ENCODE measurements at regions not wholly inside any gene's neighbourhood (a gene's known extent, or its start where the extent isn't known, plus 50 kb on each side); places are given as distances from the start of the nearest gene placed in this dataset.

DNA sequence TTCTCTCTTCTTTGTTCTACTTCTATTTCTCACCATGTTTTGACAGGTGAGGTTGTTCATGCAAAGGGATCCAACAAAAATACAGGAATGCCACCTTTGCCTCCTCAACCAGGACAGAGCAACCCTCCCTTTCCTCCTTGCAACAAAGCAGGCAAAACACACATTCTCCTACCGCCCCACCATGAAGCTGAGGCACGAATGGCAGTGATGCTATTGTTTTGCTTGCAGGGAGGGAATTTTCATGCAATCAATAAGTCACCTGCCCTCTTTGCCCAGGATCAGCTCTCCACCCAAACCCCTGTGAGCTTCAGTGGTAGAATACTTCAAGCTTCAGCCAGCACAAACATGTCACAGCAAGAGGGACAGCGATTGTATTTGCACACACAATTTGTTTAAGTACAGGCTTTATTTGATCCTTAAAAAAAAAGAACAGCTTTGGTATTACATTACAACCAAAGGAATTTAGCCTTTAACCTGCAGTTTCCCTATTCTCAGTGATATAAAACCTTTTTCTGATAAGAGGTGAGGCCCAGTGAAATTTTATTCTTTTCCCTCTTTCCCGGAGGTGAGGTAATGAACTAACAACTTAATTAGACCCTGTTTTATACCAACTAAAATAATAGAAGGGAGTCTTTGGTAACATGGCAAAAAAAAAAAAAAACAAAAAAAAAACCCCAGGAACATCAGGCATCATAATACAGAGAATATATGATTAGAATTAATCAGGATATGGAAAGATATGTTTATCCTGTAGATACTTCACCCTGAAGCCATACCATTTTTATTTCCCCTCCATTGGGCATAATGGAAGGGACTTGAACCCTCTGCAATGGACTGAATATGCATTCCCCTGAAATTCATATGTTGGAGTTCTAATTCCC is 87.0 kb upstream of the EEA1 start:
- DNase-seq (ENCODE audit: low read depth in 2 of 2), result no peak

DNA sequence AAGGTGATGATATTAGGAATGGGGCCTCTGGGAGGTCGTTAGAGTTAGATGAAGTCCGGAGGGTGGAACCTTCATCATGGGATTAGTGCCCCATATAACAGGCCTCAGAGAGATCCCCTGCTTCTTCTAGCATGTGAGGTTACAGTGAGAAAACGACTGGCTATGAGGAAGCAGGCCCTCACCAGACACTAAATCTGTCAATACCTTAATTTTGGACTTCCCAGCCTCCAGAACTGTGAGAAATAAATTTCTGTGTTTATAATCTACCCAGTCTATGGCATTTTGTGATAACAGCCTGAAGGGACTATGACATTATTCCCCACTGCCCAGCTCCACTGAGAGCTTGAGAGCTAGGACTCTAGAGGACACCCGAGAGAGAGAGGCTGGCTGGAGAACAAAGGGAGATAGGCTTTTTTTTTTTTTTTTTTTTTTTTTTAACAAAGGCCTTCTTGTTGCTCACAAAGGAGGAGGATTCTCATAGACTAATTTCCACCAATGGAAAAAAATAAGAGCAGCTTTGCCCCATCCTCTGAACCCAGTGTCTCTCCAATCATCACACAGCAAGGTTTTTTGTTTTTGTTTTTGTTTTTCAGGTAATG is 87.8 kb upstream of the EEA1 start:
- DNase-seq (ENCODE audit: low read depth in 2 of 2), result no peak

DNA sequence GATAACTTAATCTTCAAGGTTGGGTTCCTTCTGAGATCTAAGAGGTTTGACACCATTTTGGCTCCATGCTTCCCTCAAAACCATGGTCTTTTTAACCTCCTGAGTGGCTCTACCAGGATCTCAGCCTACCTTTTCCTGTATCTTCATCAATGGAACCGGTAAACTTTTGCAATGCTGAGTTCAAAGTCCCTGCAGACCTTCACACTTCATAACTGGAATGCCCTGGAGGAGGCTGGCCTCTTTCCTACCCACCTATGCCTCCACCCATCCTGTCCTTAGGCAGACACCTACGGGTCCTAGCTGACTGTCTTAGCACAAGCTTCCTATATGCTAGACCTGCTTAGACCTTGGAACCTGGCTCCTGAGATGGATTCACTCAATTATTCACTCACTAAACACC is 89.5 kb upstream of the EEA1 start:
- no peak for DNase-seq (ENCODE audit: low read depth in 2 of 2)

DNA sequence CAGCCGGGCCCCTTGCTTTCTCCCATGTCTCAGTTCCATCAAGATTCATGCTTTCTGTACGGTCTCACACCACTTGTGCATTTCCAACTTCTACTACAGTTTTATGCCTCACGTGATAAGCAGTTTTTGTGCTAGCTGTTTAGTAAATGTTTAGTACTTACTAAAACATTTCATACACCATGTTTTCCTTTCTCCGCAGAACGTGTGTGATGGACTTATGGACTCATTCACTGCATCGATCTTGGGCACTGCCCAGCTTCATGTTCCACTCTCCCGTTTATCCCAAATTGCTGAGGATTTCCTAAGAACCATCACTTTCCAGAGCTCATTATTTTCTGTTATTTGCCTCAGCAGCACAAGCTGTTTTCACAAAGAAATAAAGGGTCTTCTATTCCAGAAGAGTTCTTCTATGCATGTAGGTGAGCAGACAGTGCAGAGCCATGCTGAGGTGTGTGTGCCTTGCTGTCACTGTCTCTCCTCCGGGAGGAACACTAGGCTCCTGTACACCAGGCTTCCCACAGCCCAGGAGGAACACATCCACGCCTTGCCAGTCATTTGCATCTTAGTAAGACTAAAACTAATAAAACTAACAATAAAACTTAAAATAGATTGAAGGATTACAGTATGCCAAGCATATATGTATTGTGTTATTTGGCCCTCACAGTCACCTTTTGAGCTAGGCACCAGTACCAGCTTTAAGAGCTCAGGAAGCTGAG is 90.3 kb upstream of the EEA1 start:
- no peak for DNase-seq (ENCODE audit: low read depth in 2 of 2)

DNA sequence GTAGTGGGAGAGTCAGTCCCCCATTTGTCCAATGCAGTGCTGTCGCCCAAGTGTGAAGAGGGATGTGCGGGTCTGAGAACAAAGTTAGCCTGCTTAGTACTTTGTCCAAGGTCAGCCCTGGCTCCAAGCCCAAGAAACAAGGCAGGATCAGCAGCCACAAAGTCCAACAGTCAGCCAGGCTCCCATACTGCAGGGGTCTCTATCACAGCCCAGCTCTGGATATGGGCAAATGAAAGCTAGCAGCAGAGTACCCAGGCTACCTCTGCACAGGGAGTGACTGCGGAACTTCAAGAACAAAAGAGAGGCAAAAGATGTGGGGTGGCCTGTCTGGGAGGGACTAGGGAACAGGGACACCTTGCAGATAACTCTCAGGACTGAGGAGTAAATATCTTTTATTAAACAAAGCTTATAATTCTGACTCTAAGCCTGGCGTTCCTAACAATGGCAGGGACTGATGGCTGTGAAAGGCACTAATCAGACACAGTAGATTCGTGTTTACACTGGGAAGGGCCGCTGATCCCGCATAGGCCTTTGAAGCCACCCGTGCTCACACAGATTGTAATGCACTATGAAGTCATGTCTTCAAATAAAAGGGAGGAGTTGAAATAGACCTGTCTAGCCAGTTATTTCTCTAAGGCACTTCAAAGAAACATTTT is 91.0 kb upstream of the EEA1 start:
- no peak for DNase-seq (ENCODE audit: low read depth in 2 of 2)

DNA sequence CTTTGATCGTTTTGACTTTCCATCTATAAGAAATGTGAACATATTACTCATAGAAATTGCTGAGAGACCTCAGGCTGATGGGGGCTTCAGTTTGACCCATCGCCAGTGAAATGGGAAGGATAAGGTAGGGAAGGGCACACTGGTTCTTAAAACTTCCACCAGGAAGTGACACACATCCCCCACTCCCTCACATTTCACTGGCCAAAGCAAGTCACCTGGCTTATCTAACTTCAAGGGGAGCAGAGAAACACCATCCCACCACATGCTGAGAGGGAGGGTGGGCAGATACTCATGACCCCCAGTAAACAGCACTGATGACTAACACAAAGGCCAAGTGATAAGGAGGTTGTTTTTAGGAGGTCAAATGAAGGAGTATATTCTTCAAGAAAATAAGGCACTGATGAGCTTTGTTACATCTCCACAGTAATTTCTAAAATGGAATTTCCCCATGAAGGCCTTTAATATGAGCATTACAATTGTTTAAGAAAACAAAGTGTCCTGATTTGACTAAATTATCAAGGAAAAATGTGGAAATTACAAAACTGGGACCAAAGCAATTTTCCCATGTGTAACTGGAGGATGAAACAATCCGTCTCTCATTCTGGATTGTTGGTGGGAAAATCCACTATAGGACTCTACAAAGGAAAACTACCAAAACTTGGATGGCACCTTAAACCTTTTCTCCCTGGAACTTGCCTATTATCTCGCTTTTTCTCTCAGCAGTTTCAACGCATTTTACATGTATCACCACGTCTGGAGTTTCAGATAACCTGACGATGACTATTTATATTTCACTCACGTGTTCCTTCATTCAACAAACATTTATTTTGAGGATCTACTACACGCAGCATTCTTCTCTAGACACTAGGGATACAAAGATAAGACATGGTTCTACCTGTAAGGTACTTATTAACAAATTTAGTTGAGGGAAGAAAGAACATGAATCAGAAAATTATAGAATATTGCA is 91.8 kb upstream of the EEA1 start:
- no peak for DNase-seq (ENCODE audit: low read depth in 2 of 2)

DNA sequence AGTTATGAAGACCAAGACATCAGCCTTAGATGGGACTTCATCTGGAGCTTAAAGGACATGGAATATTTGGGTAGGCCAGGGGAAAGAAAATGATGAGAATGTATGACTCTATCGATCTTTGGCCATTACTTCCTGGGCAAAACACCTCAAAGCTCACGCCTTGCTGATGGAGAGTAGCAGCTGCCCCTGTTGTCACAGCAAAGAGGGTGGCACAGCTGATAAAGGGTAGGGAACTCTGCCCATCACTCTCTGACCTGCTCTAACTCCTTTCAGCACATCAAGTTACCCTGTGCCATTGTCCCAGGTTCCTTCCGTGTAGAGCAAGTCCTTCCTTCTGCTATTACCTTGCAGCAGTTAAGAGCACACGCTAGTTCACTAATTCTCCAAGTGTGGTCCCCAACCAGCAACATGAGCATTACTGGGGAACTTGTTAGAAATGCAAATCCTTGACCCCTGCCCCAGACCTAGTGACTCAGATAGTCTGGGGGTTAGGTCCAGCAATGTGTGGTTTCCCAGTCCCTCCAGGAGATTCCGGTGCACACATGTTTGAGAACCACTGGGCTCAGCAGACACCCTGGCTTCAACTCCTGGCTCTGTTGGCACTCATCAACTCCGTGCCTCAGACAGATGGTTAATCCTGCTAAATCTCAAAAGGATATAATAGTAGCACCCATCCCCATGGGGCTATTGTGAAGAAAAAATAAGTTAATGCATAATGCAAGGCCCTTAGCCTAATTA is 93.7 kb upstream of the EEA1 start:
- no peak for DNase-seq (ENCODE audit: low read depth in 2 of 2)

DNA sequence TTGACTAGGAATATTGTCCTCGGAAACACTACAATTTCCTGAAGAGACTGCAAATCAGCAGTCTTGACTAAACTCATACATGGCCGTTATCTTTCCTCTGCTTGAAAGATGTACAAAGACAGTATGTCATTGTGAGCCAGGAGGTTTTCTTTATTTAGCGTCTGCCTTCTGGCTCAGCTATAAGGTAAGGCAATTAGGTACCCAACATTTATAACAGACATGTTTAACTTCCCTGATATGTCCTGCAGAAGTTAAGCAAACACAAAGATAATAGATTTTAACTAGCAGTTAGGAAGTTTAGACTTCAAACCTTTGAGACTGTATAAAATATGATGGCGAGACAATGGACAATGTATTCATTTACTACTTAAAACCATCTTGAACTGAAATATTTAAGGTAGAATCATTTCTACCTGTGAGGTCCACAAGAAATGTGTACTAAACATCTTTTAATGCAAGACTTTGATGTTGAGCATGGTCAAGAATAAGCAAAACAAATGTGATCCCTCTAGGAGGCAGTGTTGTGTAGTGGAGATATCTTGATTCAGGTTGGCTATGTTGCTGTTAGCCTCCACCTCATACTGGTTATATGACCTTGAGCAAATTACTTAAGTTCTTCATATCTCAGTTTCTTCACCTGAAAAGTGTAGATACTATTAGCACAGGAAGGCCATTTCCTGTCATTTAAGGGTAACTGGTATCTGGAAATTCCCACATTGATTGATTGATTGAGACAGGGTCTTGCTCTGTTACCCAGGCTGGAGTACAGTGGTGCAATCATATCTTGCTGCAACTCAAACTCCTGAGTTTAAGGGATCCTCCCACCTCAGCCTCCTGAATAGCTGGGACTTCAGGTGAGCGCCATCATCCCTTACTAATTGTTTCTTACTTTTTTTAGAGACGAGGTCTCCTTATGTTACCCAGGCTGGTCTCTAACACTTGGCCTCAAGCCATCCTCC is 96.3 kb upstream of the EEA1 start:
- DNase-seq (ENCODE audit: low read depth in 2 of 2), result no peak

DNA sequence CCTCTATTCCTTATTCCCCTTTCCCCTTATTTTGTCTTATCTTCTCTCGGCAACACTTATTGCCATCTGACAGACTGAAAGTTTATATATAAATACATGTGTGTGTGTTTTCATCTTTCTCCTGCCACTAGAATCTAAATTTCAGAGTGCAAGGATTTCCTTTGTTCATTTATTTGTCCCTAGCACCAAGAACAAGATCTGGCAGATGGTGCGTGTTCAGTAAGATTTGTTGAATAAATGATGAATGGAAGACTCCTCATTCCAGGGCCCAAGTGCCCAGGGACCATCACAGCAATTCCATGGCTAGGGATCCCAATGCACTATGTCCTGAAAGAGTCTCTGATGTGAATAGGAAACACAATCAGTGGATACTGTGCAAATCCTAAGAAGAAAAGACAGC is 97.9 kb upstream of the EEA1 start:
- no peak for DNase-seq (ENCODE audit: low read depth in 2 of 2)

DNA sequence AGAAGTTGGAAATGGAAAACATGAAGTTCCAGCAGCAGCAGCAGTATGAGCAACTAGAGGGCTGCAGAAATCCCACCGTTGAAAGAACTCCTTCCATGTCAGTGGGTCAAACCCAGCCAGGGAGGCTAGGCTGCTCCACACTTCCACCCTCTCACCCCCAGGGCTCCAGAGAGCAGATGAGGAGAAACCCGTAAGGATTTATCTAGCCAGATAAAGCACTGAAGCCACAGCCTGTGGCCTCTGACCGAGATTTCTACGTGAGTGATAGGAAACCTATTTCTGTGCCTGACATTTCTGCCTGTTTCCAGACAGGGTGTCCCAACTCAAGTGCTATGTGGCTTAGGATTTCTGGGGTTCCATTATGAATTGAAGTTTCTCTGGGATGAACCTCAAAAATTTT is 100.0 kb upstream of the EEA1 start:
- DNase-seq (ENCODE audit: low read depth in 2 of 2), result no peak

DNA sequence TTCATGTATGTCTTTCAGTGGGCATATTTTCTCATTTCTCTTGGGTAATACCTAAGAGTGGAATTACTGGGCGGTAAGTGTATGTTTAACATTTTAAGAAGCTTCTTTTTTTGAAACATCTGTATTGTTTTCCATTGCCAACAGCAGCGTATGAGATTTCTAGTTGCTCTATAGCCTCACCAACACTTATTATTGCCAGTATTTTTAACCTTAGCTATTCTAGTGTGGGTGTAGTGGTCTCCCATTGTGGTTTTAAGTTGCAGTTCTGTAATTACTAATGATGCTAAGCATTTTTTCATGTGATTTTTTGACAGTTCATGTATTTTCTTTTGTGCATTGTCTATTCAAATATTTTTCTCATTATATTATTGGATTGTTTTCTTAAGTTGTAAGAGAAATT is 101.9 kb upstream of the EEA1 start:
- DNase-seq (ENCODE audit: low read depth in 2 of 2), result no peak

DNA sequence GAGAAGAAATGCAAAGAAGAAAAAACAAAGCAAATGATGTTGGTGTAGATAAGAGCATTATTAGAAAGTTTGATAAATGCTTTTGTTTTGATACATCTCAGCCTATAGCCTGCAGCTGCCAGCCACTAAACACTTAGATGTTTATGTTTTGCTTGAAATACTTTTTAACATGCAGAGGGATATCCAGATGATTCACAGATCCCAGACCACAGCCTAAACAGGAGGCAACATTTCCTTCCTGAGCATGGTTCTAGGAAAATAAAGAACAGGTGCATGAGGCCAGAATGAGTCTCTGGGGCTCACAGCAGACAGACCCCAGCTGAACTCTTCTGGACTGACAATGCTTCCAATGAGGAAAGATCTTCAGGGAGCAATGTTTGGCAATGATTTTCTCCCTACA is 103.7 kb upstream of the EEA1 start:
- DNase-seq (ENCODE audit: low read depth in 2 of 2), result no peak

DNA sequence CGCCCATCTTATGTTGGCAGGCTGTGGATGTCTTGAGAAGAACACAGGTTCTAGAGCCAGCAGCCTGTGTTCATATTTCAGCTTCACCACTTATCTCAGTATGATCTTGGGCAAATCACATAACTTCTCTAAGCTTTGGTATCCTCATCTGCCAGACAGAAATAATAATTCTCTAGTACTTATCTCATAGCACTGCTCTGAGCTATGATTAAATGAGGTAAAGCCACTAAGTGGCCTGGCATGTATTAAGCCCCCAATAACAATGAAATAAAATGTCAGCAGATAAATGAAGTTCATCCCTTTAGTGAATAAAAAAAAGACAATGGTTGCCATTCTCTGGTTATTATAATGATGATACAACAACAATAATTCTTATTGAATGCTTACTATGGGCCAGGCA is 104.9 kb upstream of the EEA1 start:
- DNase-seq (ENCODE audit: low read depth in 2 of 2), result no peak

DNA sequence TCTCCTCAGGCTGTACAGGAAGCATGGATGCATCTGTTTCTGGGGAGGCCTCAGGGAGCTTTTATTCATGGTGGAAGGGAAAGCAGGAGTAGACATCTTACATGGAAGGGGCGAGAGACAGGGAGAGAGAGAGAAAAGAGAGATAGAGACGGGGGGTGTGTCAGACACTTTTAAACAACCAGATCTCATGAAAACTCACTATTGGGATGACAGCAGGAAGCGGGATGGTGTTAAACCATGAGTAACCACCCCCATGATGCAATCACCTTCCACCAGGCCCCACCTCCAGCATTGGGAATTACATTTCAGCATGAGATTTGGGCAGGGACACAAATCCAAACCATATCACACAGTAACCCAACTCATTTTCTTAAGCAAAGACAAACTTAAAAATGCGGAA is 110.0 kb upstream of the EEA1 start:
- no peak for DNase-seq (ENCODE audit: low read depth in 2 of 2)

DNA sequence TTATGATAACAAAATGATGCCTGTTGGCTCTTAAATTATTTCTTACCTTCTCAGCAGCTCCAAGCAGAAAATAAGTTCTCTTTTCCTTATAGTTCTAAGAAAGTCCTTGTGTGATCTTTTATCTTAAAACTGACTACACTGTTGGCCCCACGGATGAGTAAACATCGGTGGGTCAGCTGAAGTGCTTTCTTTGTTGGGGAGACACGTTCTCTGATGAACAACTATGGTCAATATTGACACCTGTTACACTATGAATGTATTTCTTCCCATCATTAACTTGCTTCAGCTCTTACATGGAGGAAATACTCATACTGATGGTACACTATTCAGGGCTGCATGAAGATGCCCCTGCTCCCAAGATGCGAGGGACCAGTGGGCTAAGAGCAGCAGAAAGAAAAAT is 110.8 kb upstream of the EEA1 start:
- no peak for DNase-seq (ENCODE audit: low read depth in 2 of 2)

DNA sequence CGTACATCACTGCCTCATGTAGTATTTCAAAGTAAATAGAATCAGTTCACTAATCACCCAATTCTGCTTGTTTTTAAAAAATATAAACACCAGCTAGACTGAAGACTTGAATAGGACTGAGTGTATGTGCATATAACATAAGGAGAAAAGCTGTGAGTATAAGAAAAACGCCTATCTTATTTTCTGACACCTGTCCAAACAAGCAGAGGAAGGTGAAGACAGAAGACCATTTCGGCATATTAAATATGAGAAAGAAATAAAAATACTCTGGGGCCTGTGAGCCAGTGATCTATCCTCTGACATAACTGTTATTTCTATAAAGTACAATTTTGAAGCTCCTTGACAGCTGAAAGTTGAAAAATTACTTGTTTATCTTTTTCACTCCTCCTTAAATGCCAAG is 111.3 kb upstream of the EEA1 start:
- no peak for DNase-seq (ENCODE audit: low read depth in 2 of 2)

DNA sequence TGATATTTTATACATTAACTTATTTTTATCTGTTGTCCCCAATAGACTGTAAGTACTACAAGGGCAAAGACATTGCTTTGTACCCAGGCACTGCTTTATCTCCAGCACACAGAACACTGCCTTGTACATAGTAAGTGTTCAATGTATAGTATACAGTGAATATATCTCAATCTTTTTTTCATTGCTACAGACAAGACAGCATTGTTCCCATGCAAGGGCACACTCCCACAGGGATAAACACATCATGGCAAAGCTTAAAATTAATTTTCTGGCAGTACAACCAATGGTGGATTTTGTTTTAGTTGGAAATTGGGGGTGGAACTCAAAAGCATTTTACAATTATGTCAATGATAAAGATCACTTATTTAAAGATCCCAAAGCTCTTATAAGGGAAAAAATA is 112.3 kb upstream of the EEA1 start:
- DNase-seq (ENCODE audit: low read depth in 2 of 2), result no peak

DNA sequence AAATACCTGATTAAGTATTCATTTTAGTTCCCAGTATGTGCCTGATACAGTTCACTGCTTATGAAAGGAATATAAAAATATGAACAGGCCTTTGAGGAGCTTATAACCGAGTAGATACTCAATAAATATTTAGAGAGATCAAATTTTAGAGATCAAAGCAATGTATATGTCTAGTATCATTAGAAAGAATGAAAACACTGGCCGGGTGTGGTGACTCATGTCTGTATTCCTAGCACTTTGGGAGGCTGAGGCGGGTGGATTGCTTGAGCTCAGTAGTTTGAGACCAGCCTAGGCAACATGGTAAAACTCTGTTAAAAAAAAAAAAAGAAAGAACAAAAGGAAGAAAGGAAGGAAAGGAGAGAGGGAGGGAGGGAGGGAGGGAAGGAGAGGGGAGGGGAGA is 113.2 kb upstream of the EEA1 start:
- DNase-seq (ENCODE audit: low read depth in 2 of 2), result no peak

DNA sequence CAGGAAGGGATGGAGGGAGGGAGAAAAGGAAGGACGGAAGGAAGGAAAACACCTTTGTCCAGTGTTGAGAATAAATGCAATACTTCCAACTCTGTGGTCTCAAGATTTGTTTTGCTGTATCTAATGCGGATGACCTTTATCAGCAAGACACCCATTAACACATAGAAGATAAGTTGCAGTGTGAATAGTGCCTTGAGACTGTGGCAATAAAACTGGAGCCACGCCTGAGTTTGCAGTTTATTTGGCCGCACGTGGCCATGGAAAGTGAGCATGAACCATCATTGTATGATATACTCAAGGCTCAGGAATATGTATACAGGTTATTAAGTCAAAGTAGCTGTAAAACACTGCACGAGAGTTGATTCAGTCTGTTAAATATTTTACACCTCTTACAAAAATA is 113.6 kb upstream of the EEA1 start:
- no peak for DNase-seq (ENCODE audit: low read depth in 2 of 2)

Data from stimulated activated CD8-positive, alpha-beta memory T cell treated with anti-CD3 and anti-CD28 coated beads, Interleukin-15, amount 100 ng/mL, for 4 hours (primary cell).